Left lobe of liver (tissue), 2 donors: ENCODE measurements at regions not wholly inside any gene's neighbourhood (a gene's known extent, or its start where the extent isn't known, plus 50 kb on each side); places are given as distances from the start of the nearest gene placed in this dataset.

Experiments
- ATAC-seq: fragments of 200-7000 bp; cut with Tn5 transposase; one replicate; pipeline ENCODE4 v1.9.1; 2020; ENCODE audit warnings: mild to moderate bottlenecking, moderate library complexity
- DNase-seq: peaks from one replicate; pipeline ENCODE4 v3.0.0-alpha.2; 2020; ENCODE audit warnings: low spot score
- donor health status: DM: no; HTN: no; CAD: no; lungs with moderate emphysema.
- donor health status: DM: no; HTN: yes; CAD: no.

GRCh38 chr22:44442186-44442815, 55.7 kb downstream of the RTL6 start:
- ATAC-seq: no peak

GRCh38 chr22:44441401-44442185, 56.4 kb downstream of the RTL6 start:
- DNase-seq (no peak), ATAC-seq (no peak)

More at GRCh38 chr22:44442186-44442815, 55.7 kb downstream of the RTL6 start:
- DNase-seq: no peak

DNA sequence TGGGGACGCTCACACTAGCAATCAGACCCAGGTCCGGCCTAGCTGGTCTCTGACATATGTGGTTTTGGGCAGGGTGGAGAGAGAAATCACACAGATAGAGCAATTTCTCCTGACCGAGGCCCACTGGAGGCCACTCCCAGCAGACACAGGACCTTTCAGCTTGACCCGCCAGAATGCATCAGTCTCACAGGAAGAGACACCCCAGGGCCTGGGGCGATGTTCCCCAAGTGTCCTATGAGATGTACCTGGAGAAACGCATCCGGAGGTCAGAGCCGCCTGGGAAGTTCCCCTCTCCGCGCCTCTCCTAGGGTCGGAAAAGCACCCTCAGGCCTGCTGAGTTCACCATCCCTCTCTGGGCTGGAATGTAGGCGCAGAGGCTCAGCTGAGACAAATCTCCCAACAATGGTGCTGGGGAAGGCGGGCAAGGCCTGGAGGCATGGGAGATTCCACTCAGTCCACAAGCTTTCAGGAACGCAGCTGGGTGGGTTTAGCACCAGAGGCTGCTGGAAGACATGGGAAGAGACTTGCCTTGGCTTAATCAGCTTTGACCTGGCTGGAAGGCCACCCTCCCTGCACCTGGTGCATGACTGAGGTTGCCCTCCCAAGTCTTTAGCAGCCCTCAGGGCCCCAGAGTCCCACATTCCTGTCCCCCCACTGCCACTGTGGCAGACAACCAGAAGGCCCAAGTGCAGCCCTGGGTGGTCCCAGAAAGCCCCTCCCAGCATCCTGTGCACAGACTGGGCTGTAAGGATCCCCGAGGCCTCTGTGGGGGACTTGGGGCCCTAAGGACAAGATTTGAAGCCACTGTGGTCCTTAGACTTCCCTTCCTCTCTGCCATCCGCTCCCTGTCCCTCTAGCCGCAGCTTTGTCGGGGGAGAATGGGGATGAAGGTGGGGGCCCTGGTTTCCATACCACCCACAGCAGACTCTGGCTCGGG, 57.5 kb downstream of the RTL6 start:
- DNase-seq (no peak), ATAC-seq (no peak)

- ATAC-seq (no peak), DNase-seq (no peak)
Measured at GRCh38 chr22:44439356-44440223, 58.4 kb downstream of the RTL6 start.

DNA sequence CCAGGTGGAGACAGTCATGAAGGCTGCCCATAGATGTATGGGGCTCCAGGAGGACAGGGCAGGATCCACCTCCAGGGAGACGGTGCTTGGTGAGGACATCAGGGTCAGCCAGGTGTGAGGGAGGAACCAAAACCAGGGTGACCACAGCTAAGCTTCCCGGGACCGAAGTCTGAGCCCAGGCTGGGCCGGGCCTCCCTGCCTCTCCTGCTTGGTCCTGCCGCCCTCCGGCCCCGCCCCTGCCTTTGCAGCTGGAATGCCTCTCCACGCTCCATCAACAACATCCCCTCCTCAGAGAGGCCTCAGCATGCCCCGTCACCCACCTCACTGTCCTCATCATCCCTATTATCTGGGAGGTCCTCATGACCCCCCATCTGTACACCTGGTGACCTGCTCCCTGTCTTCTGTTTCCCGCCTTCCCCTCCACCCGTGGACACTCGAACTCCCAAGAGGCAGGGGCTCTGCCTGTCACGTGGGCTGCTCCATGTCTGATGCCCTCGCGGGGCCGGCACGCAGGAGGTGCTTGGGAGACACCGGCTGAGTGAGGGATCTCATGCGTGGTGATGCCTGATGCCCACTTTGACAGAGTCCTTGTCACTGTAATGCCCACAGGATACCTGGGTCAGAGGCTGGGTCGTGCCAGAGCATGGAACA, 59.4 kb downstream of the RTL6 start:
- DNase-seq (no peak), ATAC-seq (no peak)

GRCh38 chr22:44438056-44438455, 60.0 kb downstream of the RTL6 start:
- no peak for DNase-seq
- ATAC-seq: no peak

GRCh38 chr22:44437216-44438055, 60.6 kb downstream of the RTL6 start:
- DNase-seq: no peak
- ATAC-seq: no peak

- ATAC-seq (no peak), DNase-seq (no peak)
Measured at GRCh38 chr22:44436736-44437135, 61.3 kb downstream of the RTL6 start.

- DNase-seq (no peak), ATAC-seq (no peak)
Measured at GRCh38 chr22:44431256-44431655, 66.8 kb downstream of the RTL6 start.

GRCh38 chr22:44430716-44431115, 67.3 kb downstream of the RTL6 start:
- no peak for ATAC-seq
- no peak for DNase-seq

DNA sequence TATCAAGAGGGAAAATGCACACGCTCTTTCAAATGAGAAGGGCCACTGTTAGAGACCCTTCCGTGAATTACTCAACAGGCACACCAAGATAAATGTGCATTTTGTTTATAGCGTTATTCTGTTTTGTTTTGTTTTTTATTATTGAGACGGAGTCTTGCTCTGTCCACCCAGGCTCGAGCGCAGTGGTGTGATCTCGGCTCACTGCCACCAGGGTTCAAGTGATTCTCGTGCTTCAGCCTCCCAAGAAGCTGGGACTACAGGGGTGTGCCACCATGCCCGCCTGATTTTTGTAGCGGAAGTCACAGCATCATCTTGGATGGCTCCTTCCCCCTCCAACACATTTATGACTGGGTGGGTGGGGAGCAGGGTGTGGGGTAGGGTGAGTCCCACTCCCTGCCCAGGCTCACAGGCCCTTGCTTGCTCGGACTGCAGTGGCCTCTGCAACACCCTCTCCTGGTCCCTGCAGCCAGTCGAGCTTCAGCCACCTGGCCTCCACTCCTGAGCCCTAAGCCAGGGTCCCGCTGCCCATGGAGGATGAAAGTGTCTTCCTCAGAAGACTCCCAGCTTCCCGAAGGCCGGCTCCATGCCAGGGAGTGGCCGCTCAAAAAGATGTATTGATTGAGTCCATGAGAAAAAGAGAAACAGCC, 68.0 kb downstream of the RTL6 start:
- DNase-seq (no peak), ATAC-seq (no peak)

DNA sequence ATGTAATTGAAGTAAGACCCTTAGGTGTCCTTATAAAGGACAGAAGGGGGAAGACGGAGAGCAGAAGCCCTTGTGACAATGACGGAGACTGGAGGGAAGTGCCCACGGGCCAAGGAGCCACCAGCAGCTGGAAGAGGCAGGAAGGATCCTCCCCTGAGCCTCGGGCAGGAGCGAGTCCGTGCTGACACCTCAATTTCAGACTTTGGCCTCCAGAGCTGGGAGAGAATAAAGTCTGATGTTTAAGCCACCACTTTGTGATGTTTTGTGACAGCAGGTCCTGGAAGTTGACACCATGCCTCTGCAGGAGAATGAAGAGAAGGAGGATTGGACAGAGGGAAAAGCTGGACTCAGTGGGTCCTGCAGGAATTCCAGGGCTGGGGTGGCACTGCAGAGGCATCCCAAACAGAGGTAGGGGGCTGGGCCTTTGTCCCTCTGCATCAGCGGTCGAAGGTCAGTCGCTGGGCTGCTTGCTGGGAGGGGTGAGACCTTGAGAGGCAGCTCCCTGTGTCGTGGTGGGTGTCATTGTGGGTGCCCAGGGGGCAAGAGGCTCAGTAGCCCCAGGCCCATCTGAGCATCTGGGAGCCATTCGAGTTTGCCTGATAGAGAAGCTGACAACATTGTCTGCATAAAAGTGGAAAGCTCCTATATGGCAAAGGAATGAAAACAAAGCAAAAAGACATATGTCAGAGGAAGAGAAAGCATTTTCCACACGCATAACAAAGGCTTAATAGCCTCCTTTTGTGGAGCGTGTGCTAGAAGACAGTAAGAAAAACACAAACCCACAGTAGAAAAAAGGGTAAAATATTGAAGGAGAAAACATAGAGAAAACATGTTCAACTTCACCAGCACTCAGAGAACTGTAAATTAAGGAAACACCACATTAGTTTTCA, 68.8 kb downstream of the RTL6 start:
- no peak for ATAC-seq
- no peak for DNase-seq

DNA sequence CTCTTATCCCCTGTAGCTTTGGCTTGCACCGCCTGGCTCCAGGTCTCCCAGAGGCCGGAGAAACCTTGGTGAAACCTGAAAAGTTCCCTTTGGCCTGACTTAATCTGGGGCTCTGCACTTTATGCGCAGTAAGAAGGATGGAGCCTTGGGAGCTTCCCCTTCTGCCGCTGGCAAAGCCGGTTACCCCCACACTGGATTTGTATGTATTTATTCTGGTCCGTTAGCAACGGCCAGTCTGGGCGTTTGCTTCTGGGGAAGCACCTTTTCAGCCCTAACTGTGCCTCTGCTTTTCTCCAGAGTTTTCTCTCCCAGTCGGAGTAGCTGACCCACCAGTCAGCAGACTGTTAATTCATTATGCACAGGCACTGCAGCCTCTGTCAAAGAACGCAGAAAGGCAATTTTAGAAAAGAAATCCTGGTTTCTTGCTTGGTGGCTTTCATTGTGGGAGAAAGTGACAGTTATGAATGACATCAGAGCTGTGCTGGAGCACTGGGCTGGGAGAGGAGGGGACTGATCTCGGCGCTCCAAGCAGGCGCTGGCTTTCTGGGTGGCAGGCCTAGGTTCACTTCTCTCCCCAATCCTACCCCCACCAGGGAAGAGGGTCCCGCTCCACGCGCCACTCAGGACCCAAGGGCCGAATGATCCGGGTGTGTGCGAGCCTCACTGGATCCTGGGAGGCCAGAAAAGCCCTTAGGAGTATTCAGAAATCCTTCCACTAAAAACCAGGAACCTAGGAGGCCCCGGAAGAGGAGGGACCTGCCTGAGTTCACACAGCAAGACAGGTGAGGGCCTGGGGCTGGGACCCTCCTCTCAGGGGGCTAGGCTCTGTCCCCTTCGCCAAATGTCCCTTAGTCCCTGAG, 70.2 kb downstream of the RTL6 start:
- no peak for DNase-seq

DNA sequence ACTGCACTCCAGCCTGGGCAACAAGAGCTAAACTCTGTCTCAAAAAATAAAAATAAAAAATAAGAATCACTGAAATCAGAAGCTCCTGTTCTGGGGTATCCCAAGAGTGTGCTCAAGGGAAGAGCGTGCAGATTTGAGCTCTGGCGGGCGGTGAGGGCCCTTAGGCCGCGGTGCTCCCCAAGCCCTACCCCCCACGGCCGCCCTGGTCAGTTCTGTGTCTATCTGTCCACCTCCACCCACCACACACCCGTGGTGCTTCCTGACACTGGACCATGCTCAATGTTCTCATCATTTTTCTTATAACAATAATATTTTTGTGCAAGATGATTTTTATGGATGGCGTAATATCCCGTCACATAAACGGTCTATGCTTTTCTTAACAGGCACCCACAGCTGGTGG, 71.1 kb downstream of the RTL6 start:
- DNase-seq (no peak), ATAC-seq (no peak)

More for the DNA sequence above, 70.2 kb downstream of the RTL6 start:
- ATAC-seq: no peak

DNA sequence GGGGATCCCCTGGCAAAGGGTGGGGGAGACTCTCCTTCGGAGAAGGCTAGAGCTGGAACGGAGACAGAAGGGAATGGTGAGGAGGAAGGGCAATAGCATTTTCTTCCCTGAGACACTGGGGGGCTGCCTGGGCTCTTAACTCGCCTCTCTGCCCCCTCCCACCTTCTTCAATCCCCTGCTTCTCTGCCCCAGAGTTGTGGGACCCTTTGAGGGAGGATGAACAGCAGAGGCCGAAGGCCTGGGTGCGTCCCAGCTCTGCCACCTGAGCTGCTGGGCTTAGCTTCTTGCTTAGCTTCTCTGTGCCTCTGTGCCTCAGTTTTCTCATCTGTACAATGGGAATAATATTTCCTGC, 72.4 kb downstream of the RTL6 start:
- no peak for ATAC-seq
- no peak for DNase-seq

- DNase-seq: no peak
- no peak for ATAC-seq
Measured at GRCh38 chr22:44424867-44425693, 73.0 kb downstream of the RTL6 start.
